ENCODE measurements at regions not wholly inside any gene's neighbourhood (a gene's known extent, or its start where the extent isn't known, plus 50 kb on each side); places are given as distances from the start of the nearest gene placed in this dataset.

- Histone ChIP-seq H3K27ac (ENCODE audit: control insufficient read depth, insufficient read depth, low read length) (no peak overlapping the region), H3K9me3 (ENCODE audit: control insufficient read depth, low read depth, low read length) (no peaks in the 10 kb centered on the region), H3K36me3 (ENCODE audit: control insufficient read depth in 2 of 2, extremely low read depth in 1 of 2, insufficient read depth in 2 of 2, low read length in 2 of 2) (no peaks in the 10 kb centered on the region), H3K4me1 (ENCODE audit: control insufficient read depth, extremely low read depth, insufficient read depth, low read length) (no peaks in the 10 kb centered on the region), H2AFZ (ENCODE audit: control insufficient read depth, low read length) (no peak overlapping the region), H3K4me3 (ENCODE audit: control insufficient read depth in 2 of 3, extremely low read depth in 1 of 3, insufficient read depth in 2 of 3, low read depth in 1 of 3, low read length in 3 of 3) (no peak overlapping the region), H3K79me2 (ENCODE audit: control insufficient read depth, insufficient read depth, low read length) (no peaks in the 10 kb centered on the region), H4K20me1 (ENCODE audit: control insufficient read depth, extremely low read depth, insufficient read depth, low read length) (no peaks in the 10 kb centered on the region), H3K9ac (ENCODE audit: control insufficient read depth, extremely low read depth, insufficient read depth, low read length) (no peak overlapping the region), H3K9me1 (ENCODE audit: control insufficient read depth, extremely low read depth, insufficient read depth, low read length) (no peaks in the 10 kb centered on the region), H3K4me2 (ENCODE audit: control insufficient read depth, extremely low read depth, insufficient read depth, low read depth, low read length) (no peak overlapping the region), H3K27me3 (ENCODE audit: control insufficient read depth, extremely low read depth, insufficient read depth, low read length) (no peaks in the 10 kb centered on the region)
- TF ChIP-seq EZH2 (IDR thresholded peaks at IDR 0.05; ENCODE audit: low read length) (no peak), CTCF (optimal IDR thresholded peaks at IDR 0.05 in 1 of 3, IDR thresholded peaks at IDR 0.05 in 1 of 3, conservative IDR thresholded peaks at IDR 0.05 in 1 of 3; ENCODE audit: extremely low read depth in 1 of 3, insufficient read depth in 2 of 3, low read length in 3 of 3) (no peak)
- FAIRE-seq (no peak), DNase-seq (ENCODE audit: low read depth, low spot score) (no peak)
- dilution Hi-C loops (cut with MboI; ENCODE audit: extremely low pct_ligation_motif_present, low sequenced_read_pairs): no loop called here
These were observed 73.1 kb upstream of the CLMN start for GRCh38 chr14:95392841-95393240.

- dilution Hi-C loops (cut with MboI; ENCODE audit: extremely low pct_ligation_motif_present, low sequenced_read_pairs): no loop called here
- FAIRE-seq: no peak
- H3K36me3 ChIP-seq (ENCODE audit: control insufficient read depth in 2 of 2, extremely low read depth in 1 of 2, insufficient read depth in 2 of 2, low read length in 2 of 2): no peaks in the 10 kb centered on the region
These were observed 71.6 kb upstream of the CLMN start for GRCh38 chr14:95391331-95391730.

More at GRCh38 chr14:95391331-95391730, 71.6 kb upstream of the CLMN start:
- H3K9me3 ChIP-seq (ENCODE audit: control insufficient read depth, low read depth, low read length): no peaks in the 10 kb centered on the region
- no peaks in the 10 kb centered on the region for H3K79me2 ChIP-seq (ENCODE audit: control insufficient read depth, insufficient read depth, low read length)
- no peaks in the 10 kb centered on the region for H3K27me3 ChIP-seq (ENCODE audit: control insufficient read depth, extremely low read depth, insufficient read depth, low read length)
- no peak overlapping the region for H3K4me2 ChIP-seq (ENCODE audit: control insufficient read depth, extremely low read depth, insufficient read depth, low read depth, low read length)
- H3K9me1 ChIP-seq (ENCODE audit: control insufficient read depth, extremely low read depth, insufficient read depth, low read length): no peaks in the 10 kb centered on the region
- H3K9ac ChIP-seq (ENCODE audit: control insufficient read depth, extremely low read depth, insufficient read depth, low read length): no peak overlapping the region
- H3K27ac ChIP-seq (ENCODE audit: control insufficient read depth, insufficient read depth, low read length): no peak overlapping the region
- no peak for DNase-seq (ENCODE audit: low read depth, low spot score)
- H3K4me3 ChIP-seq (ENCODE audit: control insufficient read depth in 2 of 3, extremely low read depth in 1 of 3, insufficient read depth in 2 of 3, low read depth in 1 of 3, low read length in 3 of 3): no peak overlapping the region
- no peak overlapping the region for H2AFZ ChIP-seq (ENCODE audit: control insufficient read depth, low read length)
- no peaks in the 10 kb centered on the region for H3K4me1 ChIP-seq (ENCODE audit: control insufficient read depth, extremely low read depth, insufficient read depth, low read length)
- H4K20me1 ChIP-seq (ENCODE audit: control insufficient read depth, extremely low read depth, insufficient read depth, low read length): no peaks in the 10 kb centered on the region
- TF ChIP-seq EZH2 (IDR thresholded peaks at IDR 0.05; ENCODE audit: low read length) (no peak), CTCF (optimal IDR thresholded peaks at IDR 0.05 in 1 of 3, IDR thresholded peaks at IDR 0.05 in 1 of 3, conservative IDR thresholded peaks at IDR 0.05 in 1 of 3; ENCODE audit: extremely low read depth in 1 of 3, insufficient read depth in 2 of 3, low read length in 3 of 3) (no peak)

Measured in keratinocyte (primary cell).